H1 (cell line): ENCODE measurements at regions not wholly inside any gene's neighbourhood (a gene's known extent, or its start where the extent isn't known, plus 50 kb on each side); places are given as distances from the start of the nearest gene placed in this dataset.

Experiments
- CTCF ChIA-PET: fragments of 300-600 bp; sonication (Branson Sonifier 250); formaldehyde crosslinking; loops from one replicate; lab custom pipeline; 2021; ENCODE audit not compliant: partially characterized antibody; lab: Charles Lee
- POLR2A ChIA-PET: fragments of 300-600 bp; sonication (Branson Sonifier 250); formaldehyde crosslinking; loops from one replicate; lab custom pipeline; 2021; ENCODE audit warnings: inconsistent platforms; ENCODE audit not compliant: partially characterized antibody; lab: Charles Lee
- DNase-seq, 2 experiments: peaks; one replicate each; pipeline versions ENCODE4 v3.0.0 to v3.0.0-alpha.2; 2010 to 2022; ENCODE audit warnings: low spot score in 2 of 2, low read depth in 1 of 2, mixed read lengths in 1 of 2
- FAIRE-seq: peaks from 2 replicates; lab custom pipeline; 2011; peaks lifted over from hg19 to GRCh38; lab: Jason Lieb, UNC
- H2AFZ ChIP-seq: 2 replicates; pipeline ENCODE4 v1.8.1; 2012; ENCODE audit warnings: low read length, inconsistent platforms
- H2AK5ac ChIP-seq: 2 replicates; pipeline ENCODE4 v1.6.1; 2013; ENCODE audit warnings: low read depth, low read length
- H2BK120ac ChIP-seq: replicated peaks from 2 replicates; pipeline ENCODE3; 2013; ENCODE audit warnings: low read depth, low read length, inconsistent platforms
- H2BK12ac ChIP-seq: 2 replicates; pipeline ENCODE4 v1.6.1; 2013; ENCODE audit warnings: low read depth, low read length
- H2BK15ac ChIP-seq: 2 replicates; pipeline ENCODE4 v1.6.1; 2013; ENCODE audit warnings: low read length
- H2BK20ac ChIP-seq: 2 replicates; pipeline ENCODE4 v1.6.1; 2013; ENCODE audit warnings: low read length
- H2BK5ac ChIP-seq: 2 replicates; pipeline ENCODE4 v1.6.1; 2013; ENCODE audit warnings: low read depth, low read length
- H3K14ac ChIP-seq: 2 replicates; pipeline ENCODE4 v1.6.1; 2013; ENCODE audit warnings: inconsistent platforms; ENCODE audit not compliant: insufficient read length
- H3K18ac ChIP-seq: 2 replicates; pipeline ENCODE4 v1.6.1; 2013; ENCODE audit warnings: low read length; ENCODE audit errors: extremely low read depth
- H3K23ac ChIP-seq: 2 replicates; pipeline ENCODE4 v1.6.1; 2013; ENCODE audit warnings: inconsistent platforms; ENCODE audit not compliant: insufficient read length
- H3K23me2 ChIP-seq: 2 replicates; pipeline ENCODE4 v1.6.1; 2013; ENCODE audit warnings: low read depth, low read length
- H3K27ac ChIP-seq: 2 replicates; pipeline ENCODE4 v1.6.1; 2011; ENCODE audit warnings: low read depth, low read length, inconsistent platforms
- H3K27me3 ChIP-seq, 4 experiments: replicated peaks in 1 of 4; 1 replicate in 1 of 4; 2 replicates in 3 of 4; pipeline versions ENCODE4 v1.6.1 to v1.8.1; 2011 to 2013; ENCODE audit warnings: low read length in 3 of 4, mild to moderate bottlenecking in 3 of 4, inconsistent platforms in 2 of 4, mixed read lengths in 2 of 4, moderate library complexity in 1 of 4; ENCODE audit not compliant: control insufficient read depth in 3 of 4, insufficient read depth in 3 of 4; ENCODE audit errors: extremely low read depth in 1 of 4
- H3K36me3 ChIP-seq, 4 experiments: 2 replicates each; pipeline versions ENCODE4 v1.6.1 to v1.8.1; 2011 to 2013; ENCODE audit warnings: mild to moderate bottlenecking in 4 of 4, low read length in 3 of 4, moderate library complexity in 2 of 4, control low read depth in 1 of 4, inconsistent platforms in 1 of 4; ENCODE audit not compliant: insufficient read depth in 4 of 4, control insufficient read depth in 2 of 4
- H3K4ac ChIP-seq: replicated peaks from 2 replicates; pipeline ENCODE3; 2013; ENCODE audit warnings: low read length, low read depth, mixed read lengths, inconsistent platforms; ENCODE audit not compliant: insufficient read length
- H3K4me1 ChIP-seq, 4 experiments: replicated peaks in 1 of 4; 1 replicate in 1 of 4; 2 replicates in 3 of 4; pipeline versions ENCODE4 v1.6.1 to v1.8.1; 2011 to 2013; ENCODE audit warnings: low read length in 3 of 4, inconsistent platforms in 2 of 4, mixed read lengths in 1 of 4; ENCODE audit not compliant: insufficient read depth in 4 of 4, control insufficient read depth in 3 of 4
- H3K4me2 ChIP-seq, 2 experiments: 2 replicates each; pipeline versions ENCODE4 v1.6.1 to v1.8.1; 2011 to 2013; ENCODE audit warnings: low read depth in 2 of 2, low read length in 2 of 2, control low read depth in 1 of 2, inconsistent platforms in 1 of 2, mild to moderate bottlenecking in 1 of 2; ENCODE audit not compliant: insufficient read depth in 1 of 2
- H3K4me3 ChIP-seq, 4 experiments: fragments of 200-600, 300-600 bp in 1 of 4; sonication (generic), shearing (Covaris generic), sonication (Bioruptor Twin) in 1 of 4; 2 replicates each; pipeline versions ENCODE4 v1.5.1 to v1.8.1; 2011 to 2016; ENCODE audit warnings: low read length in 4 of 4, low read depth in 3 of 4, control low read depth in 2 of 4, inconsistent platforms in 2 of 4, mild to moderate bottlenecking in 2 of 4, mixed read lengths in 1 of 4, moderate library complexity in 1 of 4; ENCODE audit not compliant: insufficient read depth in 2 of 4; ENCODE audit errors: extremely low read depth in 1 of 4
- H3K56ac ChIP-seq: replicated peaks from 2 replicates; pipeline ENCODE3; 2013; ENCODE audit warnings: low read depth, mild to moderate bottlenecking, mixed read lengths, low read length, inconsistent platforms; ENCODE audit not compliant: insufficient read length
- H3K79me1 ChIP-seq: 2 replicates; pipeline ENCODE4 v1.6.1; 2013; ENCODE audit warnings: low read depth, low read length, control low read depth
- H3K79me2 ChIP-seq, 2 experiments: 2 replicates each; pipeline versions ENCODE4 v1.6.1 to v1.8.1; 2012 to 2013; ENCODE audit warnings: low read length in 2 of 2, mild to moderate bottlenecking in 2 of 2, inconsistent platforms in 1 of 2; ENCODE audit not compliant: insufficient read depth in 2 of 2, control insufficient read depth in 1 of 2
- H3K9ac ChIP-seq, 4 experiments: replicated peaks in 1 of 4; 1 replicate in 1 of 4; 2 replicates in 3 of 4; pipeline versions ENCODE4 v1.6.1 to v1.8.1; 2011 to 2013; ENCODE audit warnings: low read depth in 3 of 4, low read length in 3 of 4, control low read depth in 2 of 4, mild to moderate bottlenecking in 2 of 4, moderate library complexity in 2 of 4, inconsistent platforms in 1 of 4; ENCODE audit errors: extremely low read depth in 1 of 4
- H3K9me3 ChIP-seq, 2 experiments: 2 replicates each; pipeline versions ENCODE4 v1.6.1 to v1.8.1; 2012 to 2013; ENCODE audit warnings: mild to moderate bottlenecking in 2 of 2, moderate library complexity in 2 of 2, control low read depth in 1 of 2, inconsistent platforms in 1 of 2, low read depth in 1 of 2, low read length in 1 of 2, mixed read lengths in 1 of 2; ENCODE audit not compliant: insufficient read depth in 2 of 2
- H4K20me1 ChIP-seq, 2 experiments: replicated peaks in 1 of 2; 2 replicates each; pipeline versions ENCODE3 to v1.8.1; 2011 to 2013; ENCODE audit warnings: inconsistent platforms in 2 of 2, low read length in 2 of 2, mild to moderate bottlenecking in 1 of 2; ENCODE audit not compliant: insufficient read depth in 2 of 2, control insufficient read depth in 1 of 2
- H4K5ac ChIP-seq: 2 replicates; pipeline ENCODE4 v1.6.1; 2013; ENCODE audit warnings: low read length, low read depth, mixed read lengths, inconsistent platforms; ENCODE audit not compliant: insufficient read length
- H4K8ac ChIP-seq: 2 replicates; pipeline ENCODE4 v1.8.0; 2013; ENCODE audit warnings: mild to moderate bottlenecking, moderate library complexity, low read length, inconsistent platforms; ENCODE audit not compliant: insufficient read depth; ENCODE audit errors: extremely low read depth
- H4K91ac ChIP-seq: replicated peaks from 2 replicates; pipeline ENCODE3; 2013; ENCODE audit warnings: low read length, mixed read lengths, inconsistent platforms; ENCODE audit not compliant: insufficient read length
- CHD1 ChIP-seq: IDR thresholded peaks from 2 replicates; pipeline ENCODE4 v1.6.1; 2012; ENCODE audit warnings: low read depth, low read length, improper control_type of control experiment
- CTBP2 ChIP-seq: IDR thresholded peaks from 2 replicates; pipeline ENCODE4 v1.7.0; 2011; ENCODE audit warnings: borderline replicate concordance, mild to moderate bottlenecking, moderate library complexity, mixed read lengths, low read length; ENCODE audit not compliant: insufficient read depth, insufficient read length
- CTCF ChIP-seq, 3 experiments: IDR thresholded peaks; 1 replicate in 2 of 3; 2 replicates in 1 of 3; pipeline versions ENCODE4 v1.5.1 to v1.6.1; 2011; ENCODE audit warnings: low read length in 3 of 3, mild to moderate bottlenecking in 3 of 3, inconsistent platforms in 2 of 3, low read depth in 1 of 3, moderate library complexity in 1 of 3; ENCODE audit not compliant: insufficient read depth in 1 of 3; ENCODE audit errors: control extremely low read depth in 1 of 3
- EP300 ChIP-seq, 2 experiments: IDR thresholded peaks; 1 replicate in 1 of 2; 2 replicates in 1 of 2; pipeline ENCODE4 v1.6.1; 2011 to 2012; ENCODE audit warnings: low read depth in 2 of 2, low read length in 2 of 2, mild to moderate bottlenecking in 2 of 2, borderline replicate concordance in 1 of 2, inconsistent platforms in 1 of 2, moderate library complexity in 1 of 2
- HDAC6 ChIP-seq: IDR thresholded peaks from one replicate; pipeline ENCODE4 v1.7.1; 2012; ENCODE audit warnings: low read depth, mild to moderate bottlenecking, inconsistent platforms, low read length, moderate library complexity
- KDM4A ChIP-seq: IDR thresholded peaks from one replicate; pipeline ENCODE4 v1.7.1; 2012; ENCODE audit warnings: low read depth, mild to moderate bottlenecking, moderate library complexity, low read length, inconsistent platforms; ENCODE audit not compliant: severe bottlenecking
- POLR2A ChIP-seq, 2 experiments: IDR thresholded peaks; 1 replicate in 1 of 2; 2 replicates in 1 of 2; pipeline ENCODE4 v1.6.1; 2011; ENCODE audit warnings: low read depth in 2 of 2, low read length in 2 of 2, mild to moderate bottlenecking in 2 of 2; ENCODE audit errors: control extremely low read depth in 1 of 2
- RXRA ChIP-seq: IDR thresholded peaks from 2 replicates; pipeline ENCODE4 v1.6.1; 2011; ENCODE audit warnings: low read depth, mild to moderate bottlenecking, low read length, moderate library complexity; ENCODE audit not compliant: insufficient read depth
- SRF ChIP-seq: IDR thresholded peaks from 2 replicates; pipeline ENCODE4 v1.6.1; 2011; ENCODE audit warnings: mild to moderate bottlenecking, low read depth, low read length, moderate library complexity
- TBP ChIP-seq: IDR thresholded peaks from 2 replicates; pipeline ENCODE4 v1.6.1; 2011; ENCODE audit warnings: low read depth, low read length, improper control_type of control experiment
- TCF12 ChIP-seq: IDR thresholded peaks from 2 replicates; pipeline ENCODE4 v1.6.1; 2011; ENCODE audit warnings: low read depth, mild to moderate bottlenecking, low read length
- WGBS, 2 experiments: shearing (Covaris generic) in 1 of 2; methylation state at CpG; one replicate each; pipeline versions ENCODE4 v1.1.6 to v1.1.7; 2013 to 2015; ENCODE audit warnings: low lambda C conversion rate in 2 of 2, mixed read lengths in 2 of 2, inconsistent platforms in 1 of 2, low coverage in 1 of 2, missing lambda C conversion rate in 1 of 2; ENCODE audit not compliant: insufficient replicate concordance in 2 of 2, insufficient coverage in 1 of 2, insufficient read length in 1 of 2; ENCODE audit errors: extremely low coverage in 1 of 2, missing lambda C conversion rate in 1 of 2; 5-methylcytosine and 5-hydroxymethylcytosine counted together

GRCh38 chr14:49058511-49058910 lies 527.7 kb downstream of the RPS29 start:
- Histone ChIP-seq H4K8ac (no peak overlapping the region), H3K36me3 (no peaks in the 10 kb centered on the region), H2AFZ (no peak overlapping the region)
- POLR2A ChIA-PET = no interaction called here
- TF ChIP-seq CTBP2 (no peak), POLR2A (IDR thresholded peaks at IDR 0.05; ENCODE audit: control extremely low read depth in 1 of 2, low read depth in 2 of 2, low read length in 2 of 2) (no peak), TBP (no peak), CTCF (IDR thresholded peaks at IDR 0.05; ENCODE audit: control extremely low read depth in 1 of 3, insufficient read depth in 1 of 3, low read depth in 1 of 3, low read length in 3 of 3) (no peak), HDAC6 (no peak), CHD1 (no peak), RXRA (no peak), TCF12 (no peak), EP300 (IDR thresholded peaks at IDR 0.05; ENCODE audit: borderline replicate concordance in 1 of 2, low read depth in 2 of 2, low read length in 2 of 2) (no peak), KDM4A (no peak), SRF (no peak)
- TF ChIP-seq, all 59 proteins: peak for 0
- CTCF ChIA-PET = interaction anchor here (0.8 kb wide), 1 partner anchor 44 kb away, joined by 3 read pairs; no protein-coding TSS in a partner anchor
- H2BK12ac ChIP-seq = no peak overlapping the region
- H3K18ac ChIP-seq = no peak overlapping the region
- no peak overlapping the region for H3K4me2 ChIP-seq
- no peak overlapping the region for H3K14ac ChIP-seq
- no peaks in the 10 kb centered on the region for H3K4me1 ChIP-seq
- no peak overlapping the region for H2AK5ac ChIP-seq
- no peaks in the 10 kb centered on the region for H4K20me1 ChIP-seq
- no peak overlapping the region for H3K56ac ChIP-seq
- no peaks in the 10 kb centered on the region for H3K79me2 ChIP-seq
- H3K4ac ChIP-seq = no peak overlapping the region
- no peak overlapping the region for H3K9ac ChIP-seq
- no peaks in the 10 kb centered on the region for H3K27me3 ChIP-seq
- no peak overlapping the region for H4K91ac ChIP-seq
- H3K79me1 ChIP-seq = no peaks in the 10 kb centered on the region
- H2BK5ac ChIP-seq = no peak overlapping the region
- 59% methylated on average over 1 of the region's 1 CpG; no CpG with 5 or more reads in 1 of the 2 experiments for WGBS, 2 experiments
- no peak overlapping the region for H3K4me3 ChIP-seq
- H3K9me3 ChIP-seq = no peaks in the 10 kb centered on the region
- no peak overlapping the region for H3K27ac ChIP-seq
- H3K23ac ChIP-seq = no peak overlapping the region
- DNase-seq (no peak), FAIRE-seq (no peak)
- H2BK120ac ChIP-seq = no peak overlapping the region
- no peaks in the 10 kb centered on the region for H3K23me2 ChIP-seq
- no peak overlapping the region for H2BK15ac ChIP-seq
- H4K5ac ChIP-seq = no peak overlapping the region
- H2BK20ac ChIP-seq = no peak overlapping the region
